Activated CD4-positive, alpha-beta T cell treated with anti-CD3 and anti-CD28 coated beads for 36 hours (primary cell): ENCODE measurements at regions not wholly inside any gene's neighbourhood (a gene's known extent, or its start where the extent isn't known, plus 50 kb on each side); places are given as distances from the start of the nearest gene placed in this dataset.
"Not testable (repeated sequence)": the region's sequence is repeated elsewhere in the genome, so short reads cannot be mapped to it uniquely, and the experiment has no call there.

ENCODE experiments used
- ATAC-seq: fragments of 200-7000 bp; cut with Tn5 transposase; one replicate; pipeline ENCODE4 v1.10.0; 2021; ENCODE audit warnings: mild to moderate bottlenecking, moderate library complexity
- CTCF ChIA-PET: fragments of 350-600 bp; sonication (Branson Sonifier 250); formaldehyde crosslinking; loops from one replicate; lab custom pipeline; 2021; ENCODE audit warnings: antibody characterized with exemption; lab: Charles Lee
- POLR2A ChIA-PET: fragments of 350-600 bp; sonication (Branson Sonifier 250); formaldehyde crosslinking; loops from one replicate; lab custom pipeline; 2021; ENCODE audit warnings: antibody characterized with exemption, inconsistent platforms; lab: Charles Lee
- DNase-seq: peaks from one replicate; pipeline ENCODE4 v3.0.0-alpha.2; 2020
- H3K27ac Mint-ChIP-seq: one replicate; pipeline ENCODE4 v1.8.0; 2021; ENCODE audit warnings: mixed read lengths
- H3K27me3 Mint-ChIP-seq: one replicate; pipeline ENCODE4 v1.8.0; 2021; ENCODE audit warnings: mixed read lengths
- H3K36me3 Mint-ChIP-seq: one replicate; pipeline ENCODE4 v1.8.0; 2021; ENCODE audit warnings: low read depth, mixed read lengths
- H3K4me1 Mint-ChIP-seq: one replicate; pipeline ENCODE4 v1.8.0; 2021; ENCODE audit warnings: mixed read lengths
- H3K4me3 Mint-ChIP-seq: one replicate; pipeline ENCODE4 v1.8.0; 2021; ENCODE audit warnings: mild to moderate bottlenecking, moderate library complexity, mixed read lengths
- H3K9me3 Mint-ChIP-seq: one replicate; pipeline ENCODE4 v1.8.0; 2021; ENCODE audit warnings: low read depth, mixed read lengths
- intact Hi-C, 2 experiments: fragments of 100-400 bp; cut with DNase I in 1 of 2; cut with micrococcal nuclease in 1 of 2; formaldehyde crosslinking; loops; one replicate each; pipeline versions ENCODE4 v1.14.2 to v1.15.1; 2022 to 2024; cut with DNase I, micrococcal nuclease

- H3K4me1 Mint-ChIP-seq, H3K27ac Mint-ChIP-seq, H3K4me3 Mint-ChIP-seq, H3K27me3 Mint-ChIP-seq, ATAC-seq, POLR2A ChIA-PET, DNase-seq, CTCF ChIA-PET, intact Hi-C loops, H3K36me3 Mint-ChIP-seq: not testable (repeated sequence)
- peaks cover 15% of the 10 kb centered on the region for H3K9me3 Mint-ChIP-seq
Observed at GRCh38 chr6:58129098-58129497, 811.7 kb downstream of the PRIM2 start.

DNA sequence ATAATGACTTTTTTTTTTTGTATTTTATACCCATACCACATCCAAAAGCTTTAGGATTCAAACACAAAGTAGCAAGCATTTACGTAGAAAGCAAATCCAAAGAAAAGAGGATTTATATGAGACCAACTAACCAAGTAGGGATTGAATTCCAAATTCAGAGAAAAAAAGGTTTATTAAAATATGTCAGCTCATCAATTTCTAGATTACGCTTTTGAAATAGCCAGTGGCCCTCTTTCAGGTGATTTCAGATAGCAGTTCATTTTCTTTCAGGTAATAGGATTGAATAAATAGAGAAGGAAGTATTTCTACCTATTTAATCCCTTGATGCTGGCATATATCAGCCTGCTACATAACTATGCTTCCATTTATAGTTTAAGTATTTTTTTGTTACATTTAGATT, 822.3 kb downstream of the PRIM2 start:
- H3K27ac Mint-ChIP-seq, H3K27me3 Mint-ChIP-seq, intact Hi-C loops, DNase-seq, H3K9me3 Mint-ChIP-seq, ATAC-seq, POLR2A ChIA-PET, CTCF ChIA-PET, H3K4me3 Mint-ChIP-seq, H3K4me1 Mint-ChIP-seq, H3K36me3 Mint-ChIP-seq: not testable (repeated sequence)

- H3K9me3 Mint-ChIP-seq, H3K27ac Mint-ChIP-seq, CTCF ChIA-PET, H3K4me3 Mint-ChIP-seq, POLR2A ChIA-PET, ATAC-seq, H3K36me3 Mint-ChIP-seq, H3K27me3 Mint-ChIP-seq, H3K4me1 Mint-ChIP-seq, intact Hi-C loops, DNase-seq: not testable (repeated sequence)
Observed at GRCh38 chr6:58171025-58171424, 853.6 kb downstream of the PRIM2 start.

DNA sequence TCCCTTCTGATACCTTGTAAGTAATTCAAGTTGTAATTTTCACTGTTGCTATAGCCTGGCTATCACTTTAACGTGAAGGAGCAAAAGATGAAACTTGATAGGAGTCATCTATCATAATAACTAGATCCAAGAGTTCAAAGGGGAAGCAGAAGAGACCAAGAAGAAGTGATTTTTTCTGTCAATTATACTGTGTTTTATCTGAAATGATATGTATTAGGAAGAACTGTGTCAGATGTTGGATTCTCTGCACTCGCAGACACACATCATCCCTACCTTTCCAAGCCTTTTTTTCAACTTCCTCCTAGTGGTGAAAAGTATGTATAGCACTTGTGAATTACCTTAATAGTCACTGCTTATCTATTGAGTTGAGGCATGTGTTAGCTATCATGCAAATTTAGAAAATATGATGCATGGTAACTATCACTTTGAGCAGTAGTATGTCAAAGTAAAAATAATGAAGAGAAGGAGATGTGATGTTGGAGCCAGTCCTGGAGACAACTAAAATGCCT, 864.2 kb downstream of the PRIM2 start:
- POLR2A ChIA-PET, intact Hi-C loops, CTCF ChIA-PET, H3K36me3 Mint-ChIP-seq, H3K27ac Mint-ChIP-seq, H3K9me3 Mint-ChIP-seq, H3K4me3 Mint-ChIP-seq, ATAC-seq, H3K27me3 Mint-ChIP-seq, H3K4me1 Mint-ChIP-seq, DNase-seq: not testable (repeated sequence)

DNA sequence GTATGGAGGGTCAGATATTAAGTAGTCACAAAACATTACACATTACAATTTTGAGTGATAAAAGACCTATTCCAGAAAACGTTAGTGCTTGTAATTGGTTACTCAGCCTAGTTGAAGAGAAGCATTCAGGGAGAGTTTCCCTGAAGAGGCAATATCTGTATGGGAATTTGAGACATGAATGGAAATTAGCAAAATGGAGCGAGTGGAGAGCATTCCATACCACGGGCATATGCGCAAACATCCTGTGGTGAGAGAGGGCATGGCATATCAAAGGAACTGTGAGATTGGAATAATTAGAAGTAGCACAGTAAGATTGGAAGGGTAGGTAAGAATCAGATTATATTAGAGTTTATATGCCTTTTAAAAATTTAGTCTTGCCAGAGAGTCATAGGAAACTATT, 867.9 kb downstream of the PRIM2 start:
- intact Hi-C loops, H3K36me3 Mint-ChIP-seq, H3K4me1 Mint-ChIP-seq, H3K9me3 Mint-ChIP-seq, H3K27me3 Mint-ChIP-seq, ATAC-seq, H3K4me3 Mint-ChIP-seq, POLR2A ChIA-PET, CTCF ChIA-PET, H3K27ac Mint-ChIP-seq, DNase-seq: not testable (repeated sequence)

DNA sequence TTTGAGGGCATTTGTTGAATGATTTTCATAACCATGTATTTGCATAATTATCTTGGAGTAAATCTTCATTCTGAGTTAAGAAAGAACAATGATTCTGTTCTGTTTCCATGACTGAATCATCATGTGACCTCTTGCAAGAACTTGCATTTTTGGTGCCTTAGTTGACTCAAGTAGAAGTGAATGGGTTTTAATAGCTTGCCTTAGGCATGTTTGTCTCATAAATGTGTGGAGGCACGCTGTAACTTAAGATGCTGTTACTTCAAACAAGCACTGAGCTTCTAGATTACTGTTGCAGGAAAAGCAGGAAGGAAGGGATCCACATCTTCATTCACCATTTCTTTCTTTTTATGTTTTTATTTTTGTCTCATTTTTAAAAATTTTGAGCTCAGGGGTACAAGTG, 875.8 kb downstream of the PRIM2 start:
- H3K36me3 Mint-ChIP-seq, H3K4me3 Mint-ChIP-seq, H3K9me3 Mint-ChIP-seq, H3K4me1 Mint-ChIP-seq, intact Hi-C loops, DNase-seq, H3K27me3 Mint-ChIP-seq, POLR2A ChIA-PET, CTCF ChIA-PET, H3K27ac Mint-ChIP-seq, ATAC-seq: not testable (repeated sequence)

GRCh38 chr6:58198301-58198700, 880.9 kb downstream of the PRIM2 start:
- no peaks in the 10 kb centered on the region for H3K4me1 Mint-ChIP-seq
- intact Hi-C loops: no loop called here
- POLR2A ChIA-PET: no interaction called here
- DNase-seq (no peak), ATAC-seq (no peak)
- CTCF ChIA-PET: no interaction called here
- H3K27ac Mint-ChIP-seq: no peak overlapping the region
- peaks cover 2% of the 10 kb centered on the region for H3K9me3 Mint-ChIP-seq
- no peaks in the 10 kb centered on the region for H3K27me3 Mint-ChIP-seq
- H3K36me3 Mint-ChIP-seq: no peaks in the 10 kb centered on the region
- H3K4me3 Mint-ChIP-seq: no peak overlapping the region

- CTCF ChIA-PET, ATAC-seq, H3K27me3 Mint-ChIP-seq, H3K4me1 Mint-ChIP-seq, POLR2A ChIA-PET, H3K36me3 Mint-ChIP-seq, DNase-seq, intact Hi-C loops, H3K27ac Mint-ChIP-seq, H3K4me3 Mint-ChIP-seq: not testable (repeated sequence)
- peaks cover 15% of the 10 kb centered on the region for H3K9me3 Mint-ChIP-seq
Observed at GRCh38 chr6:58237124-58237523, 919.7 kb downstream of the PRIM2 start.

GRCh38 chr6:58238421-58238820, 921.0 kb downstream of the PRIM2 start:
- H3K4me3 Mint-ChIP-seq, DNase-seq, H3K4me1 Mint-ChIP-seq, H3K27me3 Mint-ChIP-seq, H3K36me3 Mint-ChIP-seq, POLR2A ChIA-PET, CTCF ChIA-PET, intact Hi-C loops, H3K27ac Mint-ChIP-seq, ATAC-seq: not testable (repeated sequence)
- peaks cover 13% of the 10 kb centered on the region for H3K9me3 Mint-ChIP-seq

DNA sequence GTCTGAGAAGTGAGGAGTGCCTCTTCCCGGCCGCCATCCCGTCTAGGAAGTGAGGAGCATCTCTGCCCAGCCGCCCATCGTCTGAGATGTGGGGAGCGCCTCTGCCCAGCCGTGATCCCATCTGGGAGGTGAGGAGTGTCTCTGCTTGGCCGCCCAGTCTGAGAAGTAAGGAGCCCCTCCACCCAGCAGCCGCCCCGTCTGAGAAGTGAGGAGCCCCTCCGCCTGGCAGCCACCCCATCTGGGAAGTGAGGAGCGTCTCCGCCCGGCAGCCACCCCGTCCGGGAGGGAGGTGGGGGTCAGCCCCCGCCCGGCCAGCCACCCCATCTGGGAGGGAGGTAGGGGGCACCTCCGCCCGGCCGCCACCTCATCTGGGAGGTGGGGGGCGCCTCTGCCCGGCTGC, 940.2 kb downstream of the PRIM2 start:
- H3K9me3 Mint-ChIP-seq: peaks cover 11% of the 10 kb centered on the region
- DNase-seq, H3K4me3 Mint-ChIP-seq, H3K36me3 Mint-ChIP-seq, H3K4me1 Mint-ChIP-seq, H3K27ac Mint-ChIP-seq, H3K27me3 Mint-ChIP-seq, CTCF ChIA-PET, POLR2A ChIA-PET, intact Hi-C loops, ATAC-seq: not testable (repeated sequence)

DNA sequence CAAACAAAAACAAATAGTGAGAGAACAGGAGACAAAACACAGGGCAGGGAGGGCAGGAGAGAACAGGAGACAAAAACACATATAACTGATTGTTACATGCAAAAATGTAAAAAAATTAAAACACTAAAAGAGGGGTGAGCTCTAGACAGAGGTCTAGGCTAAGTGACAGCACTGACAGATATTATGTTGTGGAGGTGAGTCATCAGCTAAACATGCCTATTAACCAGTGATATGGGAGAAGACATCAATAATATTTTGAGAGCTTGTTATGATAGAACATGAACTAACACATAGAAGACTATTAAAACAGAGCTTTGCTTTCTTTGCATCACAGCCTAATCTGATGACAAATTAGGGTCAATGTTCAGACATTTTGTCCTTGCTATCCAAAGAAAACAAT, 972.7 kb downstream of the PRIM2 start:
- DNase-seq: no peak
- no peak for ATAC-seq
- Mint-ChIP-seq H3K27ac (no peak overlapping the region), H3K9me3 (peaks cover 11% of the 10 kb centered on the region), H3K36me3 (no peaks in the 10 kb centered on the region), H3K27me3 (no peaks in the 10 kb centered on the region), H3K4me3 (no peak overlapping the region), H3K4me1 (no peaks in the 10 kb centered on the region)
- ChIA-PET POLR2A (no interaction called here), CTCF (no interaction called here)
- intact Hi-C loops: no loop called here

- ATAC-seq, H3K4me3 Mint-ChIP-seq, CTCF ChIA-PET, H3K36me3 Mint-ChIP-seq, intact Hi-C loops, POLR2A ChIA-PET, H3K27ac Mint-ChIP-seq, H3K4me1 Mint-ChIP-seq, H3K27me3 Mint-ChIP-seq, DNase-seq: not testable (repeated sequence)
- peaks cover 11% of the 10 kb centered on the region for H3K9me3 Mint-ChIP-seq
Observed at GRCh38 chr6:58291319-58291718, 973.9 kb downstream of the PRIM2 start.

GRCh38 chr6:58307901-58308300, 990.5 kb downstream of the PRIM2 start:
- H3K27ac Mint-ChIP-seq, CTCF ChIA-PET, H3K9me3 Mint-ChIP-seq, intact Hi-C loops, H3K4me3 Mint-ChIP-seq, POLR2A ChIA-PET, H3K27me3 Mint-ChIP-seq, ATAC-seq, H3K36me3 Mint-ChIP-seq, DNase-seq, H3K4me1 Mint-ChIP-seq: not testable (repeated sequence)
